Stimulated activated CD8-positive, alpha-beta memory T cell treated with anti-CD3 and anti-CD28 coated beads, Interleukin-4, amount 100 ng/mL, for 1 hour (primary cell): ENCODE measurements at regions not wholly inside any gene's neighbourhood (a gene's known extent, or its start where the extent isn't known, plus 50 kb on each side); places are given as distances from the start of the nearest gene placed in this dataset.

Experiments used
- DNase-seq, 2 donors: peaks; one replicate each; pipeline ENCODE4 v3.0.0-alpha.2; 2020; ENCODE audit warnings: low read depth in 2 of 2, low spot score in 1 of 2

DNA sequence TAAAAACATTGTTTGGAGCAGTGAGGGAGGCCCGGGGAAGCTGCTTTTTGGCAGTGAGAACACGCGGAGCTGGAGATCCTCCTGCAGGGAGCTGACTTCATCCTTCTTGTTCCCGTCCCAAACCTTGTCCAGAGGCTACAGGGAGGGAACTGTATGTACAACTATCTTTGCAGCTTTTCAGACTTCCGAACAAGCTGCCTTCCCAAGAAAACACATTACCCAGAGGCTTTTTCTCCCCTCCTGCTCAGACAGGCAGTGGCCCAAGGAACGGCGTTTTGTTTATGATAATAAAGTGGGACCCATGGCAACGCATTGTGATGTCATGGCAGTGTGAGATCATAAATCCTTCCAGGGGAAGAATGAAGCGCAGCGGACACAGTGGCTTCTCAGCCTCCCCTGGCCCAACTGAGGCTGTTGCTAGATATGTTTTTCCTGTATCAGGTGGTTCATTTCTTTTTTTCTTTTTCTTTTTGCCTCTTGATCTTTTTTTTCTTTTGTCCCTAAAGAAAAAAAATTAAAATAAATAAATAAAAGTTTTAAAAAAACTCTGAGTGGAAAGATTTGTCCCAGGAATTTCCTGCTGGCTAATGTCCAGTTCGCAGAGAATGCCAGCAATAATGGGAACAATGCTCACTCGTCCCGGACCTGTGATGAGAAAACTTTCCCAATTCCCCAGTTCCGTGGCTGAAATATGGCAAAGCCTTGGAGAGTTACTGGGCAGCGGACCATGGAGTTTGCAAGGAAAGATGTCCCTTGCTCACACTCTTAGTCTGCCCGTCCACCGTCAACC, 103.4 kb upstream of the MAP1LC3B2 start:
- no peak for DNase-seq

DNA sequence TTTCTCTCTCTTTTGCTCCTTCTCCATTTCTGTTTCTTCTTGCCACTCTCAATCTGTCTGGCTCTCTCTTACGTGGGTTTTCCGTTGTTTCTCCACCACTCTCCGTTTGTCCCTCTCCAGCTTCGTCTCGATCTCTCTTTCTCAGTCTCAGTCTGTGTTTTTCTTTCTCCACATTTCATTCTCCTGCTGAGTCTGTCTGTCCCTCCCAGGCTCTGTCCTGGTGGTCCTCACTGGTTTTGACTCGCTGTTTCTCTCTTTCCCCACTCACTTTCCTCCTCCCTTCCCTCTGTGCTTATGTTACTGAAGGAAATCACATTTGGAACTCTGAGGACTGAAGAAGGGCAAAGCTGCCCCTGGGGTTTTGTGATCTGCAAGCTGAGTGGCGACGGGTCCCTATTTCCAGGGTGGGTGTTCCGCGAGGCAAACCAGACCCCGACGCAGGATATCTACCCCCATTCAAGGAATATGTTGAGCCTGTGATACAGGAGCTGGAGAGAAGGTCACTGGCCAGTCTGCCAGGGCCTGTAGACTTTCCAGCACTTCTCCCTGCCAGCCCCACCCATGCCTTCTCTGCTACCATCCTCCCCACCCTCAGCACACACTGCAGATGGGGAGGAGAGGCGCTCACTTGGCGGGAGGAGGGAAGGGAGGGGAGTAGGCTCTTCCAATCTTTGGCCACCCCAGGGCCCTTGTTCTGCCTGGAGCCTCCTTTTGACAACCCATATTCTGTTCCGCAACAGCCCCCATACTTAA, 102.7 kb upstream of the MAP1LC3B2 start:
- DNase-seq, result no peak

DNA sequence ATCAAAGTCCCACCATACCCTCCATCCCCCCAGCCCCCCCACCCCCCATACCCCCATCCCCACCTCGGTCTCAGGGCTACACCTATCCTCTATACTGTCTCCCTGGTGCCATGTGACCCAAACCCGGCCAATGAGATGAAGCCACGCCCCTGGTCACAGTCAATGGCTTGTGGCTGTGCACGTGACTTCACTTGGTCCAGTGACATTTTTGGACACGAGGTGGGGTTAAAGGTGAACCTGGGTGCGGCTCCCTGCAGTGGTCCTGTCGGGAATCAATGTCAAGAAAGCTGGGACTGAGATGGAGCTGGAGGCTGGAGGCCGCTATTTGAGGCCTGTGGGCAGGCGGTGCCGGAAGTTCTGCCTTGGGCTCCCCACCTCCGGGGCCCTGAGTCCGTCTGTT, 100.7 kb upstream of the MAP1LC3B2 start:
- DNase-seq, result no peak

GRCh38 chr12:116459011-116459875, 99.9 kb upstream of the MAP1LC3B2 start:
- no peak for DNase-seq

GRCh38 chr12:116459916-116460663, 99.1 kb upstream of the MAP1LC3B2 start:
- no peak for DNase-seq

DNA sequence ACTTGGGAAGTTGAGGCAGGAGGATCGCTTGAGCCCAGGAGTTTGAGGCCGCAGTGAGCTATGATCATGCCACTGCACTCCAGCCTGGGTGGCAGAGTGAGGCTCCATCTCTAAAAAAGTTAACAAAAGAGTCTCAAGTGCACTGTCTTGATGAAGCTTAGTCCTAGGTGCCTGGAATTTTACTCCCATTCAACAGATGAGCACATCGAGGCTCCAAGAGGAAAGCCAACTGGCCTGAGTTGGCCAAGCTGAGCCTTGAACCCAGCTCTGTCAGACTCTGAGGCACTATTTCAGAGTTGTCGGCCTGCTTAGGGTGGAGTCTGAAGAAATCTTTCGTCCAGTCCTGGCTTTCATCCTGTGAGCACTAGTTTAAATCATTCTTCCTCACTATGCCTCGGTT, 98.1 kb upstream of the MAP1LC3B2 start:
- DNase-seq, result no peak

- DNase-seq, result no peak
Observed at GRCh38 chr12:116463366-116463765, 95.8 kb upstream of the MAP1LC3B2 start.

DNA sequence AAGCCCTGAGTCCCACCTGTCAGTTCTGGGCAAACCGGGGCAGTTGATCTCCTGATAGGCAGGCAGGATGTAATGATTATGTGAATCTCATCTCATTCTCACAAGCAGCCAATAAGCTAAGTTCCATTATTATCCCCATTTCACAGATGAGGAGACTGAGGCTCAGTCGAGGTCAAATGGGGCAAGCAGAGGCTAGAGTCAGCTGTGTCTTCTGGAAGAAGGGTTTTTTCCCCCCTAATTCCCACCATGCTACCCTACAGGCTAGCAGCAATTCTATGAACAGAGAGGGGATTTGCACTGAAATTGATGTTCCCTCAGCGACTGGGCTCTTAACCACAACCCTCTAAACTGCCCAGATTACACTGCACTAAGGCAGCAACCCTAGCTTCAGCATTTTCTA, 93.8 kb upstream of the MAP1LC3B2 start:
- no peak for DNase-seq

- no peak for DNase-seq
Observed at GRCh38 chr12:116465856-116466255, 93.3 kb upstream of the MAP1LC3B2 start.

DNA sequence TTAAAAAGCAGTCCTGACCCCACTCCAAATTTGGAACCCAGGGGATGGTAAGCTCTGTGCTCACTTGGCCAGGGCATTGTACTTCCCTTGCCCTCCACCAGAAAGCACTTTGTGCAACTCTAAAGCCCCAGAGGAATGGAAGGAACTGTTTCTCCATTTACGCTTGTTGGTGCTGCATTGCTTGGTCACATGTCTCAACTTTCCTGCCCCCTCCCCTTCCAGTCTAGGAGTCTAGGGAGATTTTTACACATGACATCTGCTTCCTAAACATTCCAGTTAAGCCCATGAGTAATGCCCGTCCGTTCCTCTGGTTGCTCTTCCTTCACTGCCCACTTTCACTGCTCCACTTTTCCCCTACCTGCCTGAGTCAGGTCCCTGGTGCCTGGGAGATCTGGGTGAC, 92.6 kb upstream of the MAP1LC3B2 start:
- DNase-seq, result no peak

DNA sequence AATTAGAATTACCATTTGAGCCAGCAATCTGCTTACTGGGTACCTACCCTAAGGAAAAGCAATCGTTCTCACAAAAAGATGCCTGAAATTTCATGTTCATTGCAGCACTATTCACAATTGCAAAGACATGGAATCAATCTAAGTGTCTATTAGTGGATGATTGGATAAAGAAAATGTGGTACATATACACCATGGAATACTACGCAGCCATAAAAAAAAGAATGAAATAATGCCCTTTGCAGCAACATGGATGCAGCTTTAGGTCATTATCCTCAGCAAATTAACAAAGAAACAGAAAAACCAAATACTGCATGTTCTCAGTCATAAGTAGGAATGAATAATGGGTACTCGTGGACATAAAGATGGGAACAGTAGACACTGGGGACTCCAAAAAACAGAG, 89.8 kb upstream of the MAP1LC3B2 start:
- DNase-seq, result no peak

DNA sequence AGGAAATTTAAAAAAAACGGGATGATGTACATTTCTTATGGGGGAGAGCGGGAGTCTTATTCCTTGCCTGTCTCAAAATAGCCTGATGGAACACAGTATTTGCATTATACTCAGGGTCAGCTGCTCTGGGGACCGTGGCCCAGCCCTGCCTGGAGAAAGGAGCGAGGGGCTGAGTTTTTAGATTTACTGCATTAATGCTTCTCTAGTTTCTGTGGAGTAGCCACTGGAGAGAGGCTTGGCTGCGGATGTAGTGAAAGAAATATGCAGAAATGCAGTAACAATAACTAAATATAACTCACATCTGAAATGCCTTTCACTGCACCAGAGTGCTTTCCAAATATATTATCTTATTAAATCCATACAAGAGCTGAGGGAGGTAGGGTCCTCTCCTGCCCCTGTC, 87.6 kb upstream of the MAP1LC3B2 start:
- no peak for DNase-seq

GRCh38 chr12:116472193-116472592, 87.0 kb upstream of the MAP1LC3B2 start:
- DNase-seq, result no peak

- no peak for DNase-seq
Observed at GRCh38 chr12:116473416-116473815, 85.8 kb upstream of the MAP1LC3B2 start.

- no peak for DNase-seq
Observed at GRCh38 chr12:116474331-116474730, 84.8 kb upstream of the MAP1LC3B2 start.

DNA sequence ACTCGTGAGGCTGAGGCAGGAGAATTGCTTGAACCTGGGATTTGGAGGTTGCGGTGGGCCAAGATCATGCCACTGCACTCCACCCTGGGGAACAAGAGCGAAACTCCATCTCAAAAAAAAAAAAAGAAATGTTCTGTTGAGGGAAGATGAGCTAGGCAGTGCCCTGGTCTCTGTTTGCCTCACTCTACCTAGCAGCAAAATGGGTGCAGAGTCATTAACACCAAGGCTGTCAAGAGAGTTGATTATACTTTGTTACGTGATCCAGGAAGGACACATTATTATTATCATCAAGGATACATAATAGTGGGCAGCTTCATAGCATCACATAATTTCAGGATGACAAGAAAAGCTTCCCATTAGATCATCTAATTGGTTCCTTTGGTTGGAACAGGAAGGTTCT, 84.3 kb upstream of the MAP1LC3B2 start:
- DNase-seq, result no peak

GRCh38 chr12:116476227-116476822, 82.9 kb upstream of the MAP1LC3B2 start:
- no peak for DNase-seq

GRCh38 chr12:116478243-116478773, 80.9 kb upstream of the MAP1LC3B2 start:
- DNase-seq, result no peak

GRCh38 chr12:116480210-116480810, 78.9 kb upstream of the MAP1LC3B2 start:
- DNase-seq, result no peak

GRCh38 chr12:116481726-116482125, 77.5 kb upstream of the MAP1LC3B2 start:
- DNase-seq, result no peak
